Neural cell (in vitro differentiated cells): ENCODE measurements at regions not wholly inside any gene's neighbourhood (a gene's known extent, or its start where the extent isn't known, plus 50 kb on each side); places are given as distances from the start of the nearest gene placed in this dataset.

Experiments used
- CTCF ChIP-seq: fragments of 450-650 bp; IDR thresholded peaks from 2 replicates; pipeline ENCODE4 v1.5.1; 2014; ENCODE audit warnings: antibody characterized with exemption, mild to moderate bottlenecking, moderate library complexity; ENCODE audit not compliant: poor library complexity, severe bottlenecking
- EP300 ChIP-seq: fragments of 450-650 bp; conservative IDR thresholded peaks from 2 replicates; pipeline ENCODE4 v1.6.1; 2014; ENCODE audit warnings: antibody characterized with exemption, mild to moderate bottlenecking, moderate library complexity; ENCODE audit not compliant: poor library complexity, severe bottlenecking
- EZH2 ChIP-seq: fragments of 200-600, 300-800 bp; shearing (Covaris generic), sonication (generic); IDR thresholded peaks from 2 replicates; pipeline ENCODE4 v1.6.1; 2014; ENCODE audit warnings: antibody characterized with exemption, low read length, borderline replicate concordance, mild to moderate bottlenecking; ENCODE audit not compliant: insufficient read depth, poor library complexity, severe bottlenecking
- MXI1 ChIP-seq: fragments of 450-650 bp; conservative IDR thresholded peaks from 2 replicates; pipeline ENCODE4 v1.6.1; 2014; ENCODE audit warnings: antibody characterized with exemption, mild to moderate bottlenecking; ENCODE audit not compliant: poor library complexity, severe bottlenecking
- POLR2AphosphoS5 ChIP-seq: IDR thresholded peaks from 2 replicates; pipeline ENCODE4 v1.6.1; 2012
- RAD21 ChIP-seq: fragments of 450-650 bp; conservative IDR thresholded peaks from 2 replicates; pipeline ENCODE4 v1.6.1; 2014; ENCODE audit warnings: antibody characterized with exemption, mild to moderate bottlenecking, moderate library complexity
- SMC3 ChIP-seq: fragments of 450-650 bp; conservative IDR thresholded peaks from 2 replicates; pipeline ENCODE4 v1.6.1; 2014; ENCODE audit warnings: antibody characterized with exemption, mild to moderate bottlenecking, moderate library complexity; ENCODE audit not compliant: poor library complexity
- TAF1 ChIP-seq: IDR thresholded peaks from 2 replicates; pipeline ENCODE4 v1.6.1; 2012; ENCODE audit warnings: low read depth

GRCh38 chr2:128372621-128373341 is 54.1 kb upstream of the HS6ST1 start:
- TF ChIP-seq TAF1 (no peak), CTCF (no peak), SMC3 (no peak), POLR2AphosphoS5 (no peak), EZH2 (no peak), RAD21 (no peak), MXI1 (no peak), EP300 (no peak)
